Mesodermal cell (in vitro differentiated cells): ENCODE measurements at regions not wholly inside any gene's neighbourhood (a gene's known extent, or its start where the extent isn't known, plus 50 kb on each side); places are given as distances from the start of the nearest gene placed in this dataset.
"Not testable (repeated sequence)": the region's sequence is repeated elsewhere in the genome, so short reads cannot be mapped to it uniquely, and the experiment has no call there.

Experiments
- H3K27ac ChIP-seq: 2 replicates; pipeline ENCODE4 v1.7.0; 2013; ENCODE audit warnings: mild to moderate bottlenecking, low read depth, low read length, moderate library complexity; ENCODE audit not compliant: severe bottlenecking
- H3K36me3 ChIP-seq: 2 replicates; pipeline ENCODE4 v1.7.1; 2013; ENCODE audit warnings: mild to moderate bottlenecking, low read length, moderate library complexity; ENCODE audit not compliant: control insufficient read depth, insufficient read depth
- H3K4me1 ChIP-seq: one replicate; pipeline ENCODE4 v1.7.1; 2013; ENCODE audit warnings: mild to moderate bottlenecking, low read length; ENCODE audit not compliant: insufficient read depth, control insufficient read depth, poor library complexity, severe bottlenecking
- H3K4me3 ChIP-seq: 2 replicates; pipeline ENCODE4 v1.7.0; 2013; ENCODE audit warnings: low read length, control low read depth, mild to moderate bottlenecking; ENCODE audit not compliant: insufficient read depth, poor library complexity, severe bottlenecking; ENCODE audit errors: extremely low read depth
- H3K9me3 ChIP-seq: 2 replicates; pipeline ENCODE4 v1.7.1; 2013; ENCODE audit warnings: mild to moderate bottlenecking, low read length, moderate library complexity; ENCODE audit not compliant: control insufficient read depth
- WGBS, 2 experiments: methylation state at CpG; one replicate each; pipeline ENCODE4 v1.1.5; 2013; ENCODE audit warnings: missing lambda C conversion rate in 2 of 2; ENCODE audit not compliant: insufficient coverage in 2 of 2; 5-methylcytosine and 5-hydroxymethylcytosine counted together

- 100% methylated on average over 1 of the region's 3 CpGs; no CpG with 5 or more reads in 1 of the 2 experiments for WGBS, 2 experiments
- not testable (repeated sequence) for H3K27ac ChIP-seq, H3K4me3 ChIP-seq, H3K4me1 ChIP-seq, H3K9me3 ChIP-seq
- peaks cover 37% of the 10 kb centered on the region for H3K36me3 ChIP-seq
Measured at GRCh38 chr15:30720825-30721224, 94.9 kb downstream of the ARHGAP11B start.

- WGBS, 2 experiments, result no CpG with 5 or more reads among the region's 2 CpGs
- H3K4me1 ChIP-seq, H3K27ac ChIP-seq, H3K9me3 ChIP-seq, H3K4me3 ChIP-seq: not testable (repeated sequence)
- H3K36me3 ChIP-seq, result peaks cover 43% of the 10 kb centered on the region
Measured at GRCh38 chr15:30721529-30721928, 95.6 kb downstream of the ARHGAP11B start.

GRCh38 chr15:30723540-30724175, 97.7 kb downstream of the ARHGAP11B start:
- H3K9me3 ChIP-seq, H3K27ac ChIP-seq, H3K4me3 ChIP-seq, H3K4me1 ChIP-seq: not testable (repeated sequence)
- 100% methylated on average over 1 of the region's 1 CpG for WGBS, 2 experiments
- H3K36me3 ChIP-seq, result peaks cover 48% of the 10 kb centered on the region

- H3K4me3 ChIP-seq, H3K4me1 ChIP-seq, H3K27ac ChIP-seq, H3K9me3 ChIP-seq: not testable (repeated sequence)
- 86% methylated on average over 1 of the region's 2 CpGs for WGBS, 2 experiments
- peaks cover 51% of the 10 kb centered on the region for H3K36me3 ChIP-seq
Measured at GRCh38 chr15:30729880-30730590, 104.1 kb downstream of the ARHGAP11B start.

- not testable (repeated sequence) for H3K27ac ChIP-seq, H3K4me1 ChIP-seq, H3K9me3 ChIP-seq, H3K4me3 ChIP-seq
- peaks cover 48% of the 10 kb centered on the region for H3K36me3 ChIP-seq
- WGBS, 2 experiments, result 100% methylated on average over 1 of the region's 3 CpGs; no CpG with 5 or more reads in 1 of the 2 experiments
Measured at GRCh38 chr15:30730633-30731032, 104.7 kb downstream of the ARHGAP11B start.

GRCh38 chr15:30732100-30732499, 106.2 kb downstream of the ARHGAP11B start:
- 100% methylated on average over 2 to 4 of the region's 4 CpGs for WGBS, 2 experiments
- not testable (repeated sequence) for H3K9me3 ChIP-seq, H3K4me1 ChIP-seq, H3K27ac ChIP-seq, H3K4me3 ChIP-seq
- H3K36me3 ChIP-seq, result peaks cover 50% of the 10 kb centered on the region

- H3K4me3 ChIP-seq, H3K4me1 ChIP-seq, H3K27ac ChIP-seq, H3K9me3 ChIP-seq: not testable (repeated sequence)
- peaks cover 41% of the 10 kb centered on the region for H3K36me3 ChIP-seq
- WGBS, 2 experiments, result 95 to 100% methylated on average over 1 to 7 of the region's 10 CpGs
Measured at GRCh38 chr15:30735884-30736564, 110.1 kb downstream of the ARHGAP11B start.

GRCh38 chr15:30742796-30743195, 116.9 kb downstream of the ARHGAP11B start:
- H3K27ac ChIP-seq, H3K9me3 ChIP-seq, H3K4me1 ChIP-seq, H3K4me3 ChIP-seq: not testable (repeated sequence)
- no CpG with 5 or more reads among the region's 3 CpGs for WGBS, 2 experiments
- peaks cover 12% of the 10 kb centered on the region for H3K36me3 ChIP-seq

- not testable (repeated sequence) for H3K27ac ChIP-seq, H3K4me1 ChIP-seq, H3K4me3 ChIP-seq, H3K9me3 ChIP-seq
- H3K36me3 ChIP-seq, result peaks cover 12% of the 10 kb centered on the region
- no CpG with 5 or more reads among the region's 1 CpG for WGBS, 2 experiments
Measured at GRCh38 chr15:30749048-30749447, 123.1 kb downstream of the ARHGAP11B start.

GRCh38 chr15:30755036-30755687, 129.2 kb downstream of the ARHGAP11B start:
- WGBS, 2 experiments, result no CpG with 5 or more reads among the region's 7 CpGs
- not testable (repeated sequence) for H3K9me3 ChIP-seq, H3K4me3 ChIP-seq

More at GRCh38 chr15:30755036-30755687, 129.2 kb downstream of the ARHGAP11B start:
- not testable (repeated sequence) for H3K27ac ChIP-seq, H3K4me1 ChIP-seq
- H3K36me3 ChIP-seq, result peaks cover 11% of the 10 kb centered on the region
